Astrocyte (in vitro differentiated cells and primary cell): ENCODE measurements at regions not wholly inside any gene's neighbourhood (a gene's known extent, or its start where the extent isn't known, plus 50 kb on each side); places are given as distances from the start of the nearest gene placed in this dataset.

Experiments used
- DNase-seq: peaks from one replicate; pipeline ENCODE4 v3.0.0-alpha.2; 2010; ENCODE audit warnings: low read depth
- FAIRE-seq: peaks from 2 replicates; lab custom pipeline; 2011; peaks lifted over from hg19 to GRCh38; lab: Jason Lieb, UNC
- H2AFZ ChIP-seq: 2 replicates; pipeline ENCODE4 v1.6.0; 2012; ENCODE audit warnings: low read depth, low read length, inconsistent platforms
- H3K27ac ChIP-seq: 2 replicates; pipeline ENCODE4 v1.5.1; 2011; ENCODE audit warnings: low read depth, low read length, inconsistent platforms
- H3K27me3 ChIP-seq: 2 replicates; pipeline ENCODE4 v1.6.0; 2011; ENCODE audit warnings: low read length, inconsistent platforms; ENCODE audit not compliant: insufficient read depth
- H3K36me3 ChIP-seq: 2 replicates; pipeline ENCODE4 v1.5.1; 2011; ENCODE audit warnings: low read length, inconsistent platforms; ENCODE audit not compliant: insufficient read depth
- H3K4me1 ChIP-seq: 2 replicates; pipeline ENCODE4 v1.5.1; 2011; ENCODE audit warnings: low read length, inconsistent platforms; ENCODE audit not compliant: insufficient read depth
- H3K4me2 ChIP-seq: 2 replicates; pipeline ENCODE4 v1.6.0; 2012; ENCODE audit warnings: low read length, inconsistent platforms
- H3K4me3 ChIP-seq: 2 replicates; pipeline ENCODE4 v1.5.1; 2011; ENCODE audit warnings: low read depth, mild to moderate bottlenecking, low read length, inconsistent platforms; ENCODE audit not compliant: insufficient read depth
- H3K79me2 ChIP-seq: 2 replicates; pipeline ENCODE4 v1.6.0; 2012; ENCODE audit warnings: mild to moderate bottlenecking, low read length, inconsistent platforms; ENCODE audit not compliant: insufficient read depth
- H3K9ac ChIP-seq: 2 replicates; pipeline ENCODE4 v1.6.0; 2012; ENCODE audit warnings: mild to moderate bottlenecking, low read length, inconsistent platforms
- H3K9me3 ChIP-seq: 2 replicates; pipeline ENCODE4 v1.5.1; 2012; ENCODE audit warnings: low read depth, mild to moderate bottlenecking, low read length, inconsistent platforms; ENCODE audit not compliant: insufficient read depth
- H4K20me1 ChIP-seq: 2 replicates; pipeline ENCODE4 v1.6.0; 2012; ENCODE audit warnings: low read length, inconsistent platforms; ENCODE audit not compliant: insufficient read depth
- H3K27ac Mint-ChIP-seq: one replicate; pipeline ENCODE4 v1.8.0; 2021; ENCODE audit warnings: mild to moderate bottlenecking, mixed read lengths; ENCODE audit not compliant: unreplicated experiment
- H3K27me3 Mint-ChIP-seq: one replicate; pipeline ENCODE4 v1.8.0; 2021; ENCODE audit warnings: low read depth, mixed read lengths; ENCODE audit not compliant: unreplicated experiment
- H3K36me3 Mint-ChIP-seq: one replicate; pipeline ENCODE4 v1.8.0; 2021; ENCODE audit warnings: low read depth, mixed read lengths; ENCODE audit not compliant: unreplicated experiment
- H3K4me1 Mint-ChIP-seq: one replicate; pipeline ENCODE4 v1.8.0; 2021; ENCODE audit warnings: low read depth, mixed read lengths; ENCODE audit not compliant: unreplicated experiment
- H3K4me3 Mint-ChIP-seq: one replicate; pipeline ENCODE4 v1.8.0; 2021; ENCODE audit warnings: mild to moderate bottlenecking, moderate library complexity, mixed read lengths; ENCODE audit not compliant: unreplicated experiment
- H3K9me3 Mint-ChIP-seq: one replicate; pipeline ENCODE4 v1.8.0; 2021; ENCODE audit warnings: mild to moderate bottlenecking, mixed read lengths; ENCODE audit not compliant: unreplicated experiment
- EZH2 ChIP-seq: IDR thresholded peaks from 2 replicates; pipeline ENCODE4 v1.6.1; 2012; ENCODE audit warnings: mild to moderate bottlenecking, low read length, inconsistent platforms; ENCODE audit not compliant: insufficient read depth
- TF ChIP-seq, protein P1 (sequence below): IDR thresholded peaks from 2 replicates; pipeline ENCODE4 v1.5.1; 2011; ENCODE audit warnings: low read depth, mild to moderate bottlenecking, inconsistent platforms, low read length, moderate library complexity; ENCODE audit not compliant: insufficient read depth

DNA sequence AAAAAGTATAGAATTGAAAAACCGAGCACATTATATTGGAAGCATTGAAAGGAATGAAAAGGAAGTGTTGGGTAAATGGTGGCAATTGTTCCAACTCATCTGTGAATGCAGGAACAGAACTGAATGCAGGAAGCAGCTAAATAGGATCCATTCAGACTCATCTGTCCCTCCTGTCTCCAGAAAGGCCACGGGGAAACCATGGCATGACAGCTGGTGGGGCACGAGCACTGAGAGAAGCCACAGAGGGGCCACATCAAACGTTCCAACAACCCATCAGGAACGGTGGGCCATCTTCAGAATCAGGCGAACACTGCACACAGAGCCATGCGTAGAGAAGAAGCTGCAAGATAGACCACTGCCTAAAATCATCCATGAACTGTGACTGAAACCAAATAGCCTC is 138.5 kb upstream of the SLC35G4 start:
- peaks cover 1% of the 10 kb centered on the region for H3K36me3 Mint-ChIP-seq
- no peak overlapping the region for H3K27ac Mint-ChIP-seq
- DNase-seq: no peak
- H3K4me2 ChIP-seq: no peak overlapping the region
- no peak for FAIRE-seq
- H3K9me3 ChIP-seq: no peaks in the 10 kb centered on the region
- H3K4me3 ChIP-seq: no peak overlapping the region
- H3K36me3 ChIP-seq: no peaks in the 10 kb centered on the region
- H3K9ac ChIP-seq: no peak overlapping the region
- no peaks in the 10 kb centered on the region for H3K79me2 ChIP-seq
- TF ChIP-seq EZH2: no peak
- TF ChIP-seq, protein P1, sequence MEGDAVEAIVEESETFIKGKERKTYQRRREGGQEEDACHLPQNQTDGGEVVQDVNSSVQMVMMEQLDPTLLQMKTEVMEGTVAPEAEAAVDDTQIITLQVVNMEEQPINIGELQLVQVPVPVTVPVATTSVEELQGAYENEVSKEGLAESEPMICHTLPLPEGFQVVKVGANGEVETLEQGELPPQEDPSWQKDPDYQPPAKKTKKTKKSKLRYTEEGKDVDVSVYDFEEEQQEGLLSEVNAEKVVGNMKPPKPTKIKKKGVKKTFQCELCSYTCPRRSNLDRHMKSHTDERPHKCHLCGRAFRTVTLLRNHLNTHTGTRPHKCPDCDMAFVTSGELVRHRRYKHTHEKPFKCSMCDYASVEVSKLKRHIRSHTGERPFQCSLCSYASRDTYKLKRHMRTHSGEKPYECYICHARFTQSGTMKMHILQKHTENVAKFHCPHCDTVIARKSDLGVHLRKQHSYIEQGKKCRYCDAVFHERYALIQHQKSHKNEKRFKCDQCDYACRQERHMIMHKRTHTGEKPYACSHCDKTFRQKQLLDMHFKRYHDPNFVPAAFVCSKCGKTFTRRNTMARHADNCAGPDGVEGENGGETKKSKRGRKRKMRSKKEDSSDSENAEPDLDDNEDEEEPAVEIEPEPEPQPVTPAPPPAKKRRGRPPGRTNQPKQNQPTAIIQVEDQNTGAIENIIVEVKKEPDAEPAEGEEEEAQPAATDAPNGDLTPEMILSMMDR: no peak
- H3K4me1 ChIP-seq: no peaks in the 10 kb centered on the region
- no peaks in the 10 kb centered on the region for H3K4me1 Mint-ChIP-seq
- H3K27me3 Mint-ChIP-seq: peaks cover under 1% of the 10 kb centered on the region
- no peaks in the 10 kb centered on the region for H4K20me1 ChIP-seq
- peaks cover 8% of the 10 kb centered on the region for H3K9me3 Mint-ChIP-seq
- H3K4me3 Mint-ChIP-seq: no peak overlapping the region
- H2AFZ ChIP-seq: no peak overlapping the region
- no peak overlapping the region for H3K27ac ChIP-seq
- H3K27me3 ChIP-seq: no peaks in the 10 kb centered on the region

DNA sequence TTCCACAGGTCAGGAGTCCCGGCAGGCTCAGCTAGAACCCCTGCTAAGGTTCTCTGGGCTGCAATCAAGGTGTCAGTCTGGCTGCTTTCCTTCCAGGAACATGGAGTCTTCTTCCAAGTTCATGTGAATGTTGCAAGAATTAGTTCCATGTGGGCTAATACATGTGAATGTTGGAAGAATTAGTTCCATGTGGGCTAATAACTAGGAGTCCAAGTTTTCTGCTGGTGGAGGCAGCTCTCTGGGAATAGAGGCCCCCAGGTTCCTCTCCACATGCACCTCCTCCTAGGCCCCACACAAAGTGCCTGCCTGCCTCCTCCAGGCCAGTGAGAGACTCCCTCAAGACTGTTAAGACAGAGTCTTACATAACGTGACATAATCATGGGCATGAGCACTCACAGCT is 140.8 kb upstream of the SLC35G4 start:
- H3K36me3 ChIP-seq: no peaks in the 10 kb centered on the region
- H3K27ac ChIP-seq: no peak overlapping the region
- H3K27me3 ChIP-seq: no peaks in the 10 kb centered on the region
- Mint-ChIP-seq H3K27me3 (peaks cover 8% of the 10 kb centered on the region), H3K9me3 (peaks cover 4% of the 10 kb centered on the region), H3K4me1 (no peaks in the 10 kb centered on the region), H3K27ac (no peak overlapping the region), H3K36me3 (no peaks in the 10 kb centered on the region), H3K4me3 (no peak overlapping the region)
- H3K4me3 ChIP-seq: no peak overlapping the region
- no peaks in the 10 kb centered on the region for H3K79me2 ChIP-seq
- H3K9ac ChIP-seq: no peak overlapping the region
- no peaks in the 10 kb centered on the region for H3K4me1 ChIP-seq
- H3K9me3 ChIP-seq: no peaks in the 10 kb centered on the region
- H4K20me1 ChIP-seq: no peaks in the 10 kb centered on the region
- DNase-seq (no peak), FAIRE-seq (no peak)
- TF ChIP-seq, protein P1: no peak
- TF ChIP-seq EZH2: no peak
- no peak overlapping the region for H3K4me2 ChIP-seq
- no peak overlapping the region for H2AFZ ChIP-seq

DNA sequence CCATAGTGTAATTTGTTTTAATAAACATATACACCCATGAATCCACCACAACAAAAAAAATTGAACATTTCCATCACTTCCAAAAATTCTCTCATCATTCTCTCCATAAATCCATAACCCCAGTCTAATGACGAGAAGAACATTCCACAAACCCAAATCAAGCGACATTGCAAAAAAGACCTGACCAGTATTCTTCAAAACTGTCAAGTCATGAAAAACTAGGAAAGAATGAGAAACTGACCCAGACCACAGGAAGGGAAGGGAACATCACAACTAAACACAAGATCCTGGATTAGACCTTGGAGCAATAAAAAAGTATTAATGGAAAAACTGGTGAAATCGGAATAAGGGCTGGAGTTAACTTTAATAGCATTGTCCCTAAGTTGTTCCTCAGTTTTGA is 141.3 kb upstream of the SLC35G4 start:
- H3K27me3 ChIP-seq: no peaks in the 10 kb centered on the region
- no peak overlapping the region for H3K4me3 ChIP-seq
- no peak overlapping the region for H2AFZ ChIP-seq
- no peaks in the 10 kb centered on the region for H4K20me1 ChIP-seq
- H3K4me3 Mint-ChIP-seq: no peak overlapping the region
- FAIRE-seq: no peak
- peaks cover 8% of the 10 kb centered on the region for H3K27me3 Mint-ChIP-seq
- no peak for DNase-seq
- H3K36me3 Mint-ChIP-seq: no peaks in the 10 kb centered on the region
- no peaks in the 10 kb centered on the region for H3K79me2 ChIP-seq
- H3K9ac ChIP-seq: no peak overlapping the region
- no peaks in the 10 kb centered on the region for H3K9me3 Mint-ChIP-seq
- no peaks in the 10 kb centered on the region for H3K4me1 Mint-ChIP-seq
- no peaks in the 10 kb centered on the region for H3K36me3 ChIP-seq
- no peak for TF ChIP-seq EZH2
- TF ChIP-seq, protein P1: no peak
- no peak overlapping the region for H3K27ac ChIP-seq
- H3K4me1 ChIP-seq: no peaks in the 10 kb centered on the region
- H3K27ac Mint-ChIP-seq: no peak overlapping the region
- H3K9me3 ChIP-seq: no peaks in the 10 kb centered on the region
- no peak overlapping the region for H3K4me2 ChIP-seq
